ENCODE measurements at regions not wholly inside any gene's neighbourhood (a gene's known extent, or its start where the extent isn't known, plus 50 kb on each side); places are given as distances from the start of the nearest gene placed in this dataset.

- DNase-seq (ENCODE audit: low read depth), result no peak
Measured at GRCh38 chr20:21033817-21034216, 72.3 kb downstream of the LINC00237 start.

- no peak for DNase-seq (ENCODE audit: low read depth)
Measured at GRCh38 chr20:21031666-21032065, 74.5 kb downstream of the LINC00237 start.

GRCh38 chr20:21029341-21029740 lies 76.8 kb downstream of the LINC00237 start:
- no peak for DNase-seq (ENCODE audit: low read depth)

GRCh38 chr20:21028921-21029320 lies 77.2 kb downstream of the LINC00237 start:
- no peak for DNase-seq (ENCODE audit: low read depth)

DNA sequence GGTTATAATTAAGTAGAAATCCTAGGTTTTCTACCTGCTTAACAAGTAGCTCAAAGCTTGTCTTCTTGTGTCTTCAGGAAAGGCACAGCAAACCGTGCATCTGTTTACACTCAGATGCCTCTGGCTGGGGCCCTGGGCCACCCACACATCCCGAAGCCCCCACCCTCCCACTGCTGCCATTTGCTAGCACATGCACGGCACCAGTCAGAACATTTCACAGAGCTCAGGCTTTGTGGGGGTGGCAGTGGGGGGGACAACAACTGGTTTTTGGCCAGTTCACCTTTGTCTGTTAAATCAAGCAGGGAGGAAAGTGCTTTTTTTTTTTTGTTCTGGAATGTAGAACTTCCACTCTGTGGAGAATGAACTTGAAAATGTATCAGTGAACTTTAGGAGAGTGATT lies 77.7 kb downstream of the LINC00237 start:
- DNase-seq (ENCODE audit: low read depth), result no peak

DNA sequence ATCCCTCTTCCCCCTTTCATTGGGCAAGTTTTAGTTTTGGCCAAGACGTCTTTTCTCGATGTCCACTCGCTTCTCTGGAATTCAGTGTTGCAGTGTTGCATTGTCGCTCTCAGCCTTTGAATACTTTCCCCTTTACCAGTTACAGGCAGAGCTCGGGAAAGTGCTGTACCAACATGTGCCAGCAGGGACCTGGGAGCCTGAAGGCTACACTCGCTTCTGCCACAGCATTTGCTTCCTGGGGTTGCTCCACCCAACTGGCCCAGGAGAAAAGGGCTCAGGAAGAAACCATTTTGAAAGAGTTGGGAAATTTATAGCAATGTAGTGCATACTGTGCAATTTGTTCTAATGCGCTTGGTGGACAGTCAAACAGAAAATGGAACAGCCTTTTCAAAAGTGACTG lies 78.6 kb downstream of the LINC00237 start:
- DNase-seq (ENCODE audit: low read depth), result no peak

DNA sequence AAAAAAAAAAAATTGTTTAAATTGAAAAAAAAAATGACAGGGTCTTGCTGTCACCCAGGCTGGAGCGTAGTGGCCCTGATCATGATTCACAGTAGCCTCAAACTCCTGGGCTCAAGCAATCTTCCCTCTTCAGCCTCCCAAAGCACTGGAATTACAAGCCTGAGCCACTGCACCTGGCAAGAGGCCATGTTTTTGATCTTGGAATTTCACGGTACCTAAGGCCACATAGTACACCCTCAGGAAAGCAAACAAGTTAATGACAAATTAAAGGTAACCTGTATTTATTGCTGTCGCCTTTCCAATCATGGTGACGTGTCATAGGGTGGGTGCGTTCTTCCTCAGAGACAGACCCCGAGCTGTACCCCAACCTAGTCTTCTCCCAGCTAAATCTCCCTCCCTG lies 79.2 kb downstream of the LINC00237 start:
- no peak for DNase-seq (ENCODE audit: low read depth)

DNA sequence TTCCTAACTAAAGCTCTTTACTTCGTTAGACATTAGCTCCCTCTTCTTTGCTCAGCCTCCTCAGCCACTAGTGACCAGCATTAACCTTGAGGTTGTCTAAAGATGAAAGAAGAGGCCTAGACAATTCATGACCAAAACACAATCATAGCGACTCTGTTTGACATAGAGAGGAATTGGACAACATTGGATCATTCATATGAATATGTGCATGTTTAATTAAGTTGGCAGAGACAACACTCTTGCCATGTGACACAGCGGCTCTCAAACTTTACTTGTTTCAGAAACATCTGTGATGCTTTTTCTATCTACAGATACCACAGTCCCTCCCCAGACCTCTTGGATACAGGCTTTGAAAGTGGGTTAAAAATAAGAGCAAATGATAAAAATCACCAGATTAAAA lies 81.7 kb downstream of the LINC00237 start:
- no peak for DNase-seq (ENCODE audit: low read depth)

GRCh38 chr20:21022925-21023324 lies 83.2 kb downstream of the LINC00237 start:
- DNase-seq (ENCODE audit: low read depth), result no peak

DNA sequence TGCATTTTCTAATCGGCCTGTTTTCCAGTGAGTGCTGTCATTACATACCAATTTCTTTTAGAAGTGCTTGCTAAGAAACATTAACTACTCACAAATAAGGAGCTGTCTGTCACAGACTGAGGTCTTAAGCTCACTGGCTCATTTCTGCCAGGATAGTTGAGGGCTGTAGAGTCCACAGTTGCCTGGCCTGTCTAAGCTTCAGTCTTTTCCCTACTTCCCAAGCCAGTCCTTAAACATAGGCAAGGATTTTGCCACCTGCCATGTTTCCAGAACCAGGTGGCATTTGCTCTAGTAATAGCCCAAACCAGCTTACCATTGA lies 84.7 kb downstream of the LINC00237 start:
- DNase-seq (ENCODE audit: low read depth), result no peak

GRCh38 chr20:21020659-21021471 lies 85.3 kb downstream of the LINC00237 start:
- no peak for DNase-seq (ENCODE audit: low read depth)

- no peak for DNase-seq (ENCODE audit: low read depth)
Measured at GRCh38 chr20:21019814-21020658, 86.1 kb downstream of the LINC00237 start.

- no peak for DNase-seq (ENCODE audit: low read depth)
Measured at GRCh38 chr20:21019468-21019813, 86.7 kb downstream of the LINC00237 start.

GRCh38 chr20:21018576-21018975 lies 87.6 kb downstream of the LINC00237 start:
- no peak for DNase-seq (ENCODE audit: low read depth)

- no peak for DNase-seq (ENCODE audit: low read depth)
Measured at GRCh38 chr20:21017528-21018085, 88.6 kb downstream of the LINC00237 start.

DNA sequence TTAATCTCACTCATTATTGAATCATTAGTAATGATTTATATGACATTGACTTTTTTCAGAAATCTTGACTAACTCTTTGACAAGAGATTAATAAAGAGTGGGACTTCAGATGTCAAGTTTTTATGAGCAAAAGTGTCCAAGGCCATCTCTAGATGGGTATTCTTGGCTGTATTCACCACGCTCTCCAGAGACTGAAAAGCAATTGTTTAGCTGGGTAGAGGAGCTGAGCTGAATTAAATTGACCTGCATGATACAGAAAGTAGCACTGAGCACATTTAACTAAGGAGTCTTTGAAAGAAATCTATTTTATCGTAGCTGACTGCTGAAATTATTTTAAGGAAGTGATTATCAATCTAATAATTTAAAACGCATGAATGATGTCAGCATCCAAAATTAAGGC lies 89.4 kb downstream of the LINC00237 start:
- no peak for DNase-seq (ENCODE audit: low read depth)

DNA sequence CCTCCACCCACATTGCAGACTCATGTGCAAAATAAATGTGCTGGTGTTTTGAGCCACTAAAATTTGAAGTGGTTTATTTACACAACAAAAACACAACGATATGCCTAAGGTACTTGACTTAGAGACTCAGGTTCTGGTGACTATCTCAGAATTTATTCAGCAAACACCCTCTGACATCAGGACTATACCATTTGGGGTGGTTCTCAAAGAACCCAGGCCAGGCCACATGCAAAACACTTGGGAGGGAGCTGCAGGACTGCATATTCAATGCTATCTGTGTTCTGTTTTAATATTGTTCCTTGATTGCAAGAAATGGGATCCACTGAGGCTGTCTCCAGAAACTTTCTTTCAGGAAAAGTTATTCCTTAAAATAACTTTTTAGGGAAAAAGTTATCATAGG lies 91.6 kb downstream of the LINC00237 start:
- no peak for DNase-seq (ENCODE audit: low read depth)

DNA sequence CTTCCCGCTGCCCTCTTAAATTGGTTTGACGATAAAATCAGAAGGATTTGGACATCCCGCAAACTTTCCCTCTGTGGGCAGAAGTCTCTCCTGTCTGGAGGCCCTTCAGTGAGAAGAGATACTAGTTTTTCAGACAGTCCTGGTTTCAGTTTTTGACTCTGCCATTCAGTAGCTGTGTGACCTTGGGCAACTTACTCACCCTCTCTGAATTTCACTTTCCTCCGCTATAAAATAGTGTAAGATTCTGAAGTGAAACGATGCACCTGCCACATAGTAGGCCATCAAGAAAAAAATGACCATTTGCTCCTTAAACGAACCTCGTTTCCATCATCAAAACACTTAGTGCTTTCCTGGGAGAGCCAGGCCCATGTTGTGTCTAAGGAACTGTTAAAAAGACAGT lies 97.2 kb downstream of the LINC00237 start:
- DNase-seq (ENCODE audit: low read depth), result no peak

GRCh38 chr20:21006611-21007010 lies 99.5 kb downstream of the LINC00237 start:
- DNase-seq (ENCODE audit: low read depth), result no peak

DNA sequence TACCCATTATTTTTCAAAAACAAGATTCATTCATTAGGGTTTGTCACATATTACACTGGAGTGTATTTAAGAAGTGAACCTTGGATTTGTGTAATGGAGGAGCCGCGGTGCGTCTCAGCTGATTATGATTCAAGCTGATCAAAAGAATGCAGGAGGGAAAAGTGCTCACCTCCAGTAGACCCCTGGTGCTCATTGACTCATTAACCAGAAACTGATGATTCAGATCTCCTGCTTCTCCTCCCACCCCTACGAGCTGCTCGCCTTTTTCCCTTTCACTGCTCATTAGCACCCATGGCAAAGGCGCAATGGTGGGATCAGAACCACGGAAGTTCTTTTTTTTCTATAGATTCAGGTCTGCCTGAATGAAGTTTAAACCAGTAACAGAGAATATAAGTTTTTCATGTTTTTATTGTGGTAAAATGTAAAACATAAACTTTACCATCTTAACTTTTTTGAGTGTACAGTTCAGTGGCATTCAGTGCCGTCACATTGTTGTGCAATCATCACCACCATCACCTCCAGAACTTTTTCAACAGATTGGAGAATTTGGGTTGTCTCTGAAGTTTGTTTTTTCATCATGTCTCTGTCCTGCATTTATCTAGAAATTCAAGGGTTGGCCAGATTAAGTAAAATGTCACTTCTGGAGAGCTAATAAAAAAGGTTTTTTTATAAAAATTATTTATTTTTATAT lies 101.6 kb downstream of the LINC00237 start:
- no peak for DNase-seq (ENCODE audit: low read depth)

DNA sequence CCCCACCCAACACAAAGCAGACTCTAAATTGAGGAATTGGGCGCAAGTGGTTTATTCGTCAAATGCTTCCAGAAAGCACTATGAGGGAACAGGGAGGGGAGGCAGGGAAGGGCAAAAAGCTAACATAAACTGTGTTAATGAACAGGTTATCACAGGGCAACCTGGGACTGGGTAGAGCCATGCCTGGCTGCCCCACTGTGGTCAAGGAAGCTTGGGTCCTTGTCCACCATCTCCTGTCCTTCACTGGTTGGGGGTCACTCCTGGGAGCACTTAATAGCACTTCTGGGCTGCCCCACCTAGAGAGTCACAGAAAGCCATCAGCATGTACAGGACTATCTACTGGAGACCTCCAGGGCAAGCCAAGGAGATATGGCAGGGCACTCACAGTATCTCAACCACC lies 102.3 kb downstream of the LINC00237 start:
- no peak for DNase-seq (ENCODE audit: low read depth)

GRCh38 chr20:21002486-21002885 lies 103.7 kb downstream of the LINC00237 start:
- DNase-seq (ENCODE audit: low read depth), result no peak

GRCh38 chr20:20993372-20993771 lies 112.8 kb downstream of the LINC00237 start:
- DNase-seq (ENCODE audit: low read depth), result no peak

Measured in activated T-cell treated with anti-CD3 and anti-CD28 coated beads for 48 hours (primary cell).